ENCODE measurements at regions not wholly inside any gene's neighbourhood (a gene's known extent, or its start where the extent isn't known, plus 50 kb on each side); places are given as distances from the start of the nearest gene placed in this dataset.
A peak's percentile ranks its signal among the peaks of the same experiment; 100 is the strongest.

DNA sequence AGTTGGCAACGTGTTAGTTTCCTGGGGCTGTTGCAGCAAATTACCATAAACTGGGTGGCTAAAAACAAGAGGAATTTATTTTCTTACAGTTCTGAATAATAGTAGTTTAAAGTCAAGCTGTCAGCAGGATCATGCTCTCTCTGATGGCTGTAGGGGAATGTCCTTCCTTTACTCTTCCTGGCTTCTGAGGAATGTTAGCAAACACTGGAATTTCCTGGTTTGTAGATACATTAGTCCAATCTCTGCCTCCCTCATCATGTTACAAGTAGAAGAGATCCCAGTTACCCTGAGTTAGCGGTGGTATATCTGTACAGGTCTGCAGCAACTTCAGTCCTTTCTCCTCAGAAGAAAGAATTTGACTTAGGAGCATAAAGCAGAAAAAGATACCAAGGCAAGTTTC, 2249.1 kb downstream of the NCAM2 start:
- no peak overlapping the region for H2BK120ac ChIP-seq (ENCODE audit: low read depth, low read length)
- no peak overlapping the region for H3K56ac ChIP-seq (ENCODE audit: low read length)
- H4K8ac ChIP-seq (ENCODE audit: low read depth, low read length), result no peak overlapping the region
- no peak overlapping the region for H3K27ac ChIP-seq (ENCODE audit: low read depth, low read length)
- WGBS (ENCODE audit: extremely low coverage, insufficient coverage, low lambda C conversion rate), result no CpG with 5 or more reads among the region's 2 CpGs
- no peaks in the 10 kb centered on the region for H3K36me3 ChIP-seq (ENCODE audit: control insufficient read depth, insufficient read depth, low read length)
- no peak overlapping the region for H3K4me3 ChIP-seq (ENCODE audit: low read length)
- H3K4me2 ChIP-seq (ENCODE audit: low read length), result no peak overlapping the region
- H3K4me1 ChIP-seq (ENCODE audit: control insufficient read depth, low read depth, low read length), result no peaks in the 10 kb centered on the region
- H3K9ac ChIP-seq (ENCODE audit: low read length), result no peak overlapping the region
- H3K79me2 ChIP-seq (ENCODE audit: control insufficient read depth, insufficient read depth, low read length), result no peaks in the 10 kb centered on the region
- H2BK5ac ChIP-seq (ENCODE audit: low read length), result no peak overlapping the region
- no peaks in the 10 kb centered on the region for H3K79me1 ChIP-seq (ENCODE audit: low read length)
- no peak overlapping the region for H2AK5ac ChIP-seq (ENCODE audit: low read length)
- no peak overlapping the region for H2BK15ac ChIP-seq (replicated peaks; ENCODE audit: low read depth)
- no peak overlapping the region for H3K23ac ChIP-seq (ENCODE audit: low read length)
- H4K5ac ChIP-seq (ENCODE audit: low read length), result no peak overlapping the region
- no peak overlapping the region for H3K18ac ChIP-seq (ENCODE audit: low read length)
- H3K27me3 ChIP-seq (ENCODE audit: insufficient read depth, low read length, poor library complexity), result no peaks in the 10 kb centered on the region
- H3K4ac ChIP-seq (ENCODE audit: low read depth, low read length), result no peak overlapping the region
- peak; percentile 51 for DNase-seq

DNA sequence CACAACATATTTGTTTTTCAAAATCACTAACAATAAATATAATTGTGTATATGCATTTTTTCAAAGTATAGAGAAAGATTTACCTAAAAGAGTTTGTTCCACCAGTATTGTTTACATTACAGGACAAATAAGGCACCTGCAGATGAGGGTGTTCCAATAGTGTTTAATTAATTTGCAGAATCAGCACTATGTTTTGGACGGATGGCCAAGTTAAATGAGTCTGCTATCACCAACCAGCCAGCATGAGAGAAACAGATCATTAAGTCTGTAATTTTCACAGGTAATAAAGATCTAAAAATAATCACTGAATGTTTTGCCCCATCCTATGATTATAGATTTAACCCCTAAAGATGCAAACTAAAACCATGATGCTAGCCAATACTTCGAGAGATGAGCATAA, 2247.0 kb downstream of the NCAM2 start:
- Histone ChIP-seq H3K9ac (ENCODE audit: low read length) (no peak overlapping the region), H3K18ac (ENCODE audit: low read length) (no peak overlapping the region), H2AK5ac (ENCODE audit: low read length) (no peak overlapping the region), H3K23ac (ENCODE audit: low read length) (no peak overlapping the region), H3K36me3 (ENCODE audit: control insufficient read depth, insufficient read depth, low read length) (no peaks in the 10 kb centered on the region), H3K56ac (ENCODE audit: low read length) (no peak overlapping the region), H4K8ac (ENCODE audit: low read depth, low read length) (no peak overlapping the region), H3K4me3 (ENCODE audit: low read length) (no peak overlapping the region), H3K27me3 (ENCODE audit: insufficient read depth, low read length, poor library complexity) (no peaks in the 10 kb centered on the region), H3K4me2 (ENCODE audit: low read length) (no peak overlapping the region), H2BK5ac (ENCODE audit: low read length) (no peak overlapping the region), H2BK15ac (replicated peaks; ENCODE audit: low read depth) (no peak overlapping the region), H3K4ac (ENCODE audit: low read depth, low read length) (no peak overlapping the region), H3K27ac (ENCODE audit: low read depth, low read length) (no peak overlapping the region), H2BK120ac (ENCODE audit: low read depth, low read length) (no peak overlapping the region), H3K4me1 (ENCODE audit: control insufficient read depth, low read depth, low read length) (no peaks in the 10 kb centered on the region), H3K79me1 (ENCODE audit: low read length) (no peaks in the 10 kb centered on the region), H4K5ac (ENCODE audit: low read length) (no peak overlapping the region), H3K79me2 (ENCODE audit: control insufficient read depth, insufficient read depth, low read length) (no peaks in the 10 kb centered on the region)
- no peak for DNase-seq
- WGBS (ENCODE audit: extremely low coverage, insufficient coverage, low lambda C conversion rate), result no CpG with 5 or more reads among the region's 2 CpGs

DNA sequence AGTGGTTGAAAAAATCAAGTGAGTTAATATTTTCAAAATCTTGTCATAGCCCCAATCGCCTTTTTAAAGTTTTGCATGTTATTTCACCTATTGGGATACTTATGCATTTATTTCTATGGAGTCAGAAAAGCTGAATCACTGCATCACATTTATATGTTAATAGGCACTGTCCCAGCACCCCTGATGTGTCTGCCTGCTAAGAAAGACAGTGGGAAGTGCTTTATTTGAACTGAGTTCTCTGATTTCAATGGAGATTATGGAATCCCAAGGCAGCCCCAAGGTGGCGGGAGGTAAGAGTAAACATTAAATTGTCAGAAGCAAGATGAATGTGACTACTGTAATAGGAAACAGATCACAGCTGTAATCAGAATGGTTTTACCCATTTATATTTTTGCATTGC, 2225.7 kb downstream of the NCAM2 start:
- no peak overlapping the region for H4K8ac ChIP-seq (ENCODE audit: low read depth, low read length)
- no peaks in the 10 kb centered on the region for H3K36me3 ChIP-seq (ENCODE audit: control insufficient read depth, insufficient read depth, low read length)
- H3K56ac ChIP-seq (ENCODE audit: low read length), result no peak overlapping the region
- H2AK5ac ChIP-seq (ENCODE audit: low read length), result no peak overlapping the region
- no peak overlapping the region for H3K4ac ChIP-seq (ENCODE audit: low read depth, low read length)
- no peak overlapping the region for H2BK120ac ChIP-seq (ENCODE audit: low read depth, low read length)
- no peak overlapping the region for H4K5ac ChIP-seq (ENCODE audit: low read length)
- no peaks in the 10 kb centered on the region for H3K27me3 ChIP-seq (ENCODE audit: insufficient read depth, low read length, poor library complexity)
- no peak overlapping the region for H2BK5ac ChIP-seq (ENCODE audit: low read length)
- no peak overlapping the region for H3K27ac ChIP-seq (ENCODE audit: low read depth, low read length)
- no peaks in the 10 kb centered on the region for H3K79me2 ChIP-seq (ENCODE audit: control insufficient read depth, insufficient read depth, low read length)
- no CpG with 5 or more reads among the region's 2 CpGs for WGBS (ENCODE audit: extremely low coverage, insufficient coverage, low lambda C conversion rate)
- no peaks in the 10 kb centered on the region for H3K4me1 ChIP-seq (ENCODE audit: control insufficient read depth, low read depth, low read length)
- no peak overlapping the region for H3K23ac ChIP-seq (ENCODE audit: low read length)
- no peak overlapping the region for H3K4me3 ChIP-seq (ENCODE audit: low read length)
- H3K4me2 ChIP-seq (ENCODE audit: low read length), result no peak overlapping the region
- no peaks in the 10 kb centered on the region for H3K79me1 ChIP-seq (ENCODE audit: low read length)
- peak; percentile 40 for DNase-seq
- no peak overlapping the region for H3K9ac ChIP-seq (ENCODE audit: low read length)
- H2BK15ac ChIP-seq (replicated peaks; ENCODE audit: low read depth), result no peak overlapping the region
- H3K18ac ChIP-seq (ENCODE audit: low read length), result no peak overlapping the region

DNA sequence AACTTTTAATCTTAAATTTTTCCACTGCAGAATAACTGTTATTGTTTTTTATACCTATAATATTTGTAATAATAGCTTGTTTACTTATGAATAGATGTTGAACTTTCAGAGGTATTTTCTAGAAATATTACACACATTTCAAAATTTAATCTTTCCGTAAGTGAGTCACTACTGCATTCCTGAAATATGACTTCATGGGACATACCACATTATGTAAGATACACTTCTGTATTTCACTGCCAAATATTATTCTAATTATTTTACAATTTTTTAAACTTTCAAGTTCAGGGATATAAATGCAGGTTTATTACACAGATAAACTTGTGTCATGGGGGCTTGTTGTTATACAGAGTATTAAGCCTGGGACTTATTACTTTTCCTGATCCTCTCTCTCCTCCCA, 2220.5 kb downstream of the NCAM2 start:
- H3K23ac ChIP-seq (ENCODE audit: low read length), result no peak overlapping the region
- no peak overlapping the region for H2BK120ac ChIP-seq (ENCODE audit: low read depth, low read length)
- H3K56ac ChIP-seq (ENCODE audit: low read length), result no peak overlapping the region
- no peak overlapping the region for H2BK15ac ChIP-seq (replicated peaks; ENCODE audit: low read depth)
- no peaks in the 10 kb centered on the region for H3K36me3 ChIP-seq (ENCODE audit: control insufficient read depth, insufficient read depth, low read length)
- no peak overlapping the region for H3K27ac ChIP-seq (ENCODE audit: low read depth, low read length)
- H3K79me2 ChIP-seq (ENCODE audit: control insufficient read depth, insufficient read depth, low read length), result no peaks in the 10 kb centered on the region
- no peak overlapping the region for H4K8ac ChIP-seq (ENCODE audit: low read depth, low read length)
- no CpG with 5 or more reads among the region's 1 CpG for WGBS (ENCODE audit: extremely low coverage, insufficient coverage, low lambda C conversion rate)
- no peak overlapping the region for H4K5ac ChIP-seq (ENCODE audit: low read length)
- H3K4me2 ChIP-seq (ENCODE audit: low read length), result no peak overlapping the region
- H2BK5ac ChIP-seq (ENCODE audit: low read length), result no peak overlapping the region
- no peak overlapping the region for H2AK5ac ChIP-seq (ENCODE audit: low read length)
- H3K4ac ChIP-seq (ENCODE audit: low read depth, low read length), result no peak overlapping the region
- no peak overlapping the region for H3K9ac ChIP-seq (ENCODE audit: low read length)
- no peaks in the 10 kb centered on the region for H3K27me3 ChIP-seq (ENCODE audit: insufficient read depth, low read length, poor library complexity)
- no peaks in the 10 kb centered on the region for H3K4me1 ChIP-seq (ENCODE audit: control insufficient read depth, low read depth, low read length)
- no peaks in the 10 kb centered on the region for H3K79me1 ChIP-seq (ENCODE audit: low read length)
- no peak overlapping the region for H3K18ac ChIP-seq (ENCODE audit: low read length)
- H3K4me3 ChIP-seq (ENCODE audit: low read length), result no peak overlapping the region
- DNase-seq, result no peak

DNA sequence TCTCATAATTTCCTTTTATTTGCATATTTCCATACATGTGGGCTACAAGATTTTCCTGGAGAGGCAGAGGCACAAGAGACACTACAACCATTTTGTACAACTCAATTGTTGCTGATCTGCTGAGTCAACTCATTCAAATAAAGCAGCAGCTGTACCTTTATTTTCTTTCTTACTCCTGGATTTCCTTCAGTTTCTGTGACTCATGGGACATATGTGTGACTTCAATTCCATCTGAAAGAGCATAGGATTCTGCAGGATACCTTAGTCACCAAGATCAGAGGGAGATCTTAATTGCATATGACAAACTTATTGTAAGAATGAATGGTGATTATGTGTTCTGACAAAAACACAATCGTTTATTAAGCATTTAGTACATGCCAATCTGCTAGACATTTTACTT, 2219.4 kb downstream of the NCAM2 start:
- Histone ChIP-seq H3K27ac (ENCODE audit: low read depth, low read length) (no peak overlapping the region), H3K18ac (ENCODE audit: low read length) (no peak overlapping the region), H2BK5ac (ENCODE audit: low read length) (no peak overlapping the region), H3K79me2 (ENCODE audit: control insufficient read depth, insufficient read depth, low read length) (no peaks in the 10 kb centered on the region), H3K56ac (ENCODE audit: low read length) (no peak overlapping the region), H3K27me3 (ENCODE audit: insufficient read depth, low read length, poor library complexity) (no peaks in the 10 kb centered on the region), H2BK120ac (ENCODE audit: low read depth, low read length) (no peak overlapping the region), H3K4me1 (ENCODE audit: control insufficient read depth, low read depth, low read length) (no peaks in the 10 kb centered on the region), H2AK5ac (ENCODE audit: low read length) (no peak overlapping the region), H3K9ac (ENCODE audit: low read length) (no peak overlapping the region), H3K4ac (ENCODE audit: low read depth, low read length) (no peak overlapping the region), H2BK15ac (replicated peaks; ENCODE audit: low read depth) (no peak overlapping the region), H4K5ac (ENCODE audit: low read length) (no peak overlapping the region), H3K79me1 (ENCODE audit: low read length) (no peaks in the 10 kb centered on the region), H3K23ac (ENCODE audit: low read length) (no peak overlapping the region), H3K4me3 (ENCODE audit: low read length) (no peak overlapping the region), H4K8ac (ENCODE audit: low read depth, low read length) (no peak overlapping the region), H3K4me2 (ENCODE audit: low read length) (no peak overlapping the region), H3K36me3 (ENCODE audit: control insufficient read depth, insufficient read depth, low read length) (no peaks in the 10 kb centered on the region)
- DNase-seq, result peak; percentile 10
- WGBS (ENCODE audit: extremely low coverage, insufficient coverage, low lambda C conversion rate), result no CpG with 5 or more reads among the region's 1 CpG

DNA sequence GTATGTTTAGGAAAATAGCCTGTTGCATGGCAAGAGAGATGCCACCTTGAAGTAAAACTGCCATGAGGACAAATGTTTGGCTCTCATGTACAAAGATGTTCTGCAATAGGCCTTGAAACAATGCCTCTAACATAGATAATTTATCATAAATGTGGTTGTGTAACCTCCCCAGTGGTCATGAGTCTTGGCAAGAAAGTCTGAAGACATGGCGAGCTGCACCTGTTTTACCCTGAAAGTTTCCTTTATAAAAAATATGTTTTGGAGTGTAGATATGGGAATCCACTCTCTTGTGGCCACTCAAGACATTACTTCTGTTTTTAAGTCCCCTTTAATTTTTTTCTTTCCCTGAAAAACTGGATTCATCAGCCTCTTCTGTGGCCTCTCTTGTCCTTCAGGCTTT, 2217.1 kb downstream of the NCAM2 start:
- Histone ChIP-seq H2AK5ac (ENCODE audit: low read length) (no peak overlapping the region), H4K8ac (ENCODE audit: low read depth, low read length) (no peak overlapping the region), H3K27ac (ENCODE audit: low read depth, low read length) (no peak overlapping the region), H2BK120ac (ENCODE audit: low read depth, low read length) (no peak overlapping the region), H3K4me3 (ENCODE audit: low read length) (no peak overlapping the region), H3K79me2 (ENCODE audit: control insufficient read depth, insufficient read depth, low read length) (no peaks in the 10 kb centered on the region), H3K36me3 (ENCODE audit: control insufficient read depth, insufficient read depth, low read length) (no peaks in the 10 kb centered on the region), H4K5ac (ENCODE audit: low read length) (no peak overlapping the region), H2BK5ac (ENCODE audit: low read length) (no peak overlapping the region), H3K4ac (ENCODE audit: low read depth, low read length) (no peak overlapping the region), H3K4me2 (ENCODE audit: low read length) (no peak overlapping the region), H3K27me3 (ENCODE audit: insufficient read depth, low read length, poor library complexity) (no peaks in the 10 kb centered on the region), H2BK15ac (replicated peaks; ENCODE audit: low read depth) (no peak overlapping the region), H3K79me1 (ENCODE audit: low read length) (no peaks in the 10 kb centered on the region), H3K4me1 (ENCODE audit: control insufficient read depth, low read depth, low read length) (no peaks in the 10 kb centered on the region), H3K56ac (ENCODE audit: low read length) (no peak overlapping the region), H3K23ac (ENCODE audit: low read length) (no peak overlapping the region), H3K18ac (ENCODE audit: low read length) (no peak overlapping the region), H3K9ac (ENCODE audit: low read length) (no peak overlapping the region)
- no CpG with 5 or more reads among the region's 1 CpG for WGBS (ENCODE audit: extremely low coverage, insufficient coverage, low lambda C conversion rate)
- no peak for DNase-seq
